D721Med (cell line): ENCODE measurements at regions not wholly inside any gene's neighbourhood (a gene's known extent, or its start where the extent isn't known, plus 50 kb on each side); places are given as distances from the start of the nearest gene placed in this dataset.

Experiments
- DNase-seq: peaks from one replicate; pipeline ENCODE4 v3.0.0; 2011; ENCODE audit warnings: low spot score; ENCODE audit not compliant: insufficient read length
- FAIRE-seq: peaks from 2 replicates; lab custom pipeline; 2011; peaks lifted over from hg19 to GRCh38; lab: Jason Lieb, UNC
- TF ChIP-seq, protein P1 (sequence below): IDR thresholded peaks from 2 replicates; pipeline ENCODE4 v1.5.1; 2012; ENCODE audit warnings: mild to moderate bottlenecking, control low read depth; ENCODE audit not compliant: insufficient read depth; ENCODE audit errors: missing control alignments

DNA sequence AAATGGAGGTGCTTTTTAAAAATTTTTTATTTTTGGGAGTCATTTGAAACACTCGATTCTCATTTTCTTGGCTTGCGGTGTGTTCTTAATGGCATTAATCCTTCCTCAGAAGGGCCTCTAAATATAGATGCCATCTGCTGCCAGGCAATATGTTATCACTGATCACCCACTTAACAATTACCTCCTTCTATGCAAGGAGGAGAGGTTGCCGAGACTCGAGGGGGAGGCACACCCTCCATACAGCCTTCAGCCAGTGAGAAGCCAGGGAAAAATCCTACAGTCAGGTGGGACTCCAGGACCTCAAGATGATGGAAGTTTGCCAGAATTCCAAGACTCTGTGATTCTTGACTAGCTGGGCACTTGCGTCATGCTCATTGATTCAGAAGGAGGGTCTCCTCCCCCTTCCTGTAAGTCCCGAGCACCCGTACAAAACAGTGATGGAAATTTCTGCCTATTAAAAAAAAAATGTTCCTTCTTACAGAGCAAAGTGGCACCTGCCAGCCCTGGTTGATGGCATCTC is 574.5 kb downstream of the TYW1 start:
- no peak for DNase-seq
- TF ChIP-seq, protein P1, sequence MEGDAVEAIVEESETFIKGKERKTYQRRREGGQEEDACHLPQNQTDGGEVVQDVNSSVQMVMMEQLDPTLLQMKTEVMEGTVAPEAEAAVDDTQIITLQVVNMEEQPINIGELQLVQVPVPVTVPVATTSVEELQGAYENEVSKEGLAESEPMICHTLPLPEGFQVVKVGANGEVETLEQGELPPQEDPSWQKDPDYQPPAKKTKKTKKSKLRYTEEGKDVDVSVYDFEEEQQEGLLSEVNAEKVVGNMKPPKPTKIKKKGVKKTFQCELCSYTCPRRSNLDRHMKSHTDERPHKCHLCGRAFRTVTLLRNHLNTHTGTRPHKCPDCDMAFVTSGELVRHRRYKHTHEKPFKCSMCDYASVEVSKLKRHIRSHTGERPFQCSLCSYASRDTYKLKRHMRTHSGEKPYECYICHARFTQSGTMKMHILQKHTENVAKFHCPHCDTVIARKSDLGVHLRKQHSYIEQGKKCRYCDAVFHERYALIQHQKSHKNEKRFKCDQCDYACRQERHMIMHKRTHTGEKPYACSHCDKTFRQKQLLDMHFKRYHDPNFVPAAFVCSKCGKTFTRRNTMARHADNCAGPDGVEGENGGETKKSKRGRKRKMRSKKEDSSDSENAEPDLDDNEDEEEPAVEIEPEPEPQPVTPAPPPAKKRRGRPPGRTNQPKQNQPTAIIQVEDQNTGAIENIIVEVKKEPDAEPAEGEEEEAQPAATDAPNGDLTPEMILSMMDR = no peak
- no peak for FAIRE-seq

DNA sequence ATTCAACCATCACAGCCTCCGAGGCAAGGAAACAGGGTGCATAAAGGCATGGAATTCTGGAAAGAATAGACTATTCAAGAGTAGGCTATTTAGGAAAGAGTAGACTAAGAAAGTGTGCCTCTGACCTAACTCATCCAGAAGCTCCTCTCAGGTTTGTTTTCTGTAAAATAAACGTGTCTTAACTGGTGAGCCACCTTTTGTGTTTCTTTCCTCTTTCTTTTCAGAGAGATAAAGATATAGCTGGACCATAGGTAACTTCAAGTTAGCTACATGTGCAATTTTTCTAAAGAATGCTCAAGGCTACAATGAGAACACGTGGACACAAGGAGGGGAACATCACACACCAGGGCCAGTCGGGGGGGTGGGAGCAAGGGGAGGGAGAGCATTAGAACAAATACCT is 577.0 kb downstream of the TYW1 start:
- DNase-seq (no peak), FAIRE-seq (no peak)
- TF ChIP-seq, protein P1 = no peak

DNA sequence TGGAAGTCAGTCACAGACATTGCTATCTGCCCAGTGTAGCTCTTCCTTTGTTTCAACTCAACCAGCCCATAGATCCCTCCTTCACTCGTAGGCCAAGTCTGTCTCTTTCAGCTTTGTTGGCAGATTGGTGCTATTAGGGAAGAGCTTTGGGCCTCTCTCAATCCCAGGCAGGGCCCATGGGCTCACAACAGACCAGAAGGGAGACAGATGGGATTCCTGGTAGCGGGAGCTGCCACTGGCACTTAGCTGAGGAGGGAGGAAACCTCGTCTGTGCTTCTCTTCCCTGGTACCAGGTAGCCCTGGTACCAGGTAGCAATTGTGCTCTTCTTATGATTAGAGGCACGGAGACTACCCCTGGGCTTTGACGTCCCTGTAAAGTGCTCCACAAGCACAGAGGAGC is 592.0 kb downstream of the TYW1 start:
- FAIRE-seq (no peak), DNase-seq (no peak)
- TF ChIP-seq, protein P1 = no peak

DNA sequence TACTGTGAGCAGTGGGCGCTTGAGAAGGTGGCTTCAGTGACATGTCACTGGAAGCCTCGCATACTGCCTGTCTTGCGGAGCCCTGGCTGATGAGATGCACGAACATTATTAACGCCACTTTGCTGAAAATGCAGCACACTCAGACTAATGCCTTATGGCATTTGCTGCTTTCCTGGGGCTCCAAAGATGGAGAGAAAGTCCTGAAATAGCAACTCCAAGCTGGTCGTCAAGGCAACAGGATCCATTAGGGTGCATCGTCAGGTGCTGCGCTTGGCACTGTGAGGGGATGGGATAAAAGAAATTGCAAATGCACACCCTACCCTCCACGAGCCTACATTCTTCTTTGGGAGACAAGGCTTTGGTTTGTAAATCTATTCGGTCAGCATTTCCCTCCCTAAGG is 592.5 kb downstream of the TYW1 start:
- no peak for DNase-seq
- TF ChIP-seq, protein P1 = no peak
- no peak for FAIRE-seq

DNA sequence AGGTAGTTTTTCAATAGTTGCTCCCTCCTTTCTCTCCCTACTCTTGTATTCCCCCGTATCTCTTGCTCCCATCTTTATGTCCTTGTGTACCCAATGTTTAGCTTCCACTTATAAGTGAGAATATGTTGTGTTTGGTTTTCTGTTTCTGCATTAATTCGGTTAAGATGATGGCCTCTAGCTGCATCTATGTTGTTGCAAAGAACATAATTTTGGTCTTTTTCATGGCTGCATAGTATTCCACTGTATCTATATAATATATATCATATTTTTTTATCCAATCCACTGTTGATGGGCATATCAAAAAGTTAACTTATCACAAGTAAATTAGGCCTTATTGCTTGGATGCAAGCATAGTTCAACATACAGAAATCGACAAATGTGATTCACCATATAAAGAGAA is 594.0 kb downstream of the TYW1 start:
- no peak for FAIRE-seq
- TF ChIP-seq, protein P1 = no peak
- DNase-seq = no peak

DNA sequence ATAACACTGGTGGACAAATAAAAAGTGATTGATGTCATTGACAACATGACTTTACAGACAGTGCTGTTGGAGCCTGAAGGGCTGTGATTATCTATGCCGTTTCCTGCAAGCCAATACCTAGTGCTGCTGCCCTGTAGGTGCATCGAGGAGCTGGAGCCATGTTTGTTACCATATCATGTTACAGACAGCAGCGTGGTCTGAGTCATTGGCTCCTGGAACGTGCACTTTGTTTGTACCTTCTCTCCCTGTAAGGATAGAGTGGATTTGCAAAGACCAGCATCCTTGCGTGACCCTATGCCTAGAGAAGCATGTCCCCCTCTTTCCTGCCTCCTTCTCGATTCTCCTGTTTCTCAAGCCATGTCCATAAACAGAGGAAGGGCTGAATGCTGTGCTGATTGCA is 597.2 kb downstream of the TYW1 start:
- FAIRE-seq (no peak), DNase-seq (no peak)
- TF ChIP-seq, protein P1 = no peak

DNA sequence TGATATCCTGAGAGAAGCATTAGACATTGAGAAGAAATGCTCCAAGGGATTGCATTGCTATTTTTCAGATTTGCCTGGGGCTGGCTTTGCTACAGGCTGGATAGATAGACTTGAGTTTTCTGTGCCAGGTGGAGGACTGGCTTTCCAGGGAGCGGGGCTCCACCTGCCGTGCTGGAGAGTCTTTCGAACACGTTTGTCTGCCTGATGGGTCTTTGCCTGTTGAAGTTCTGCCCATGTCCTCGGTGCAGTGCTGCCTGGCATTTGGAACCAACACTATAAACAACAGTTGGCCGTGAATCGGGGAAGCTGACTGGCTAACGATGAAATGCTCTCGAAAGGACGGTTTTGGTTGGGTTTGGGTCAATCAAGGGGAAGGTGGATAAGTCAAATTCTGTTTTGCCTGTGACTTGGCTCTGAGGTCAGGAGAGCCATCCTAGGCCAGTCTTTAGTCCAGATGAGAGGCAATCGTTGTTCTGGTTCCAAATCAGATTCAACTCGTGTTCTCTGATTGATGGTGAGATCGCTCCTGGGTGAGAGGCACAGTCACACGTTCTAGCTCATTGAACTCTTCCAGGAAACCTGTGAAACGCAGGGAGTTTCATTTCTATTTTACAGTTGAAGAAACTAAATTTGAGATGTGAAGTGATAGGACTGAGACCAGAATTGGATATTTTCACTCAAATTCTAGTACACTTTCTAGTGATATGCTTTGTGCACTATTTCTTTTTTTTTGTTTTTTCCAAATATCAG is 599.0 kb downstream of the TYW1 start:
- DNase-seq = no peak
- TF ChIP-seq, protein P1 = no peak
- FAIRE-seq = no peak
